Activated T-cell treated with anti-CD3 and anti-CD28 coated beads for 4 hours (primary cell): ENCODE measurements at regions not wholly inside any gene's neighbourhood (a gene's known extent, or its start where the extent isn't known, plus 50 kb on each side); places are given as distances from the start of the nearest gene placed in this dataset.

Experiments used
- DNase-seq: peaks from one replicate; pipeline ENCODE4 v3.0.0-alpha.2; 2020

- DNase-seq, result no peak
Measured at GRCh38 chr2:128380961-128381938, 62.6 kb upstream of the HS6ST1 start.

- DNase-seq, result no peak
Measured at GRCh38 chr2:128384446-128384845, 65.8 kb upstream of the HS6ST1 start.

- no peak for DNase-seq
Measured at GRCh38 chr2:128384956-128385355, 66.3 kb upstream of the HS6ST1 start.

GRCh38 chr2:128385365-128385764 is 66.7 kb upstream of the HS6ST1 start:
- DNase-seq, result no peak

- DNase-seq, result no peak
Measured at GRCh38 chr2:128386066-128386465, 67.4 kb upstream of the HS6ST1 start.

- no peak for DNase-seq
Measured at GRCh38 chr2:128388499-128388941, 69.9 kb upstream of the HS6ST1 start.

GRCh38 chr2:128389388-128390086 is 70.9 kb upstream of the HS6ST1 start:
- no peak for DNase-seq

GRCh38 chr2:128390256-128390990 is 71.8 kb upstream of the HS6ST1 start:
- no peak for DNase-seq

GRCh38 chr2:128390991-128391630 is 72.4 kb upstream of the HS6ST1 start:
- DNase-seq, result no peak

GRCh38 chr2:128391679-128392078 is 73.0 kb upstream of the HS6ST1 start:
- DNase-seq, result no peak

GRCh38 chr2:128392207-128392606 is 73.5 kb upstream of the HS6ST1 start:
- DNase-seq, result no peak

GRCh38 chr2:128394007-128394730 is 75.5 kb upstream of the HS6ST1 start:
- DNase-seq, result no peak

- no peak for DNase-seq
Measured at GRCh38 chr2:128395196-128395595, 76.5 kb upstream of the HS6ST1 start.

GRCh38 chr2:128395640-128396499 is 77.2 kb upstream of the HS6ST1 start:
- DNase-seq, result no peak

- DNase-seq, result no peak
Measured at GRCh38 chr2:128396500-128396891, 77.8 kb upstream of the HS6ST1 start.

- no peak for DNase-seq
Measured at GRCh38 chr2:128396946-128397345, 78.3 kb upstream of the HS6ST1 start.

GRCh38 chr2:128399256-128399655 is 80.6 kb upstream of the HS6ST1 start:
- DNase-seq, result no peak

- no peak for DNase-seq
Measured at GRCh38 chr2:128399690-128400291, 81.1 kb upstream of the HS6ST1 start.

- no peak for DNase-seq
Measured at GRCh38 chr2:128401680-128402079, 83.0 kb upstream of the HS6ST1 start.

- DNase-seq, result no peak
Measured at GRCh38 chr2:128402911-128403670, 84.4 kb upstream of the HS6ST1 start.
